ENCODE measurements at regions not wholly inside any gene's neighbourhood (a gene's known extent, or its start where the extent isn't known, plus 50 kb on each side); places are given as distances from the start of the nearest gene placed in this dataset.

- H3K4me3 ChIP-seq (ENCODE audit: low read depth, low read length) = no peak overlapping the region
These were observed 171.7 kb upstream of the HS6ST1 start for GRCh38 chr2:128490321-128490720.

- no peak overlapping the region for H3K4me3 ChIP-seq (ENCODE audit: low read depth, low read length)
These were observed 172.4 kb upstream of the HS6ST1 start for GRCh38 chr2:128490881-128491691.

DNA sequence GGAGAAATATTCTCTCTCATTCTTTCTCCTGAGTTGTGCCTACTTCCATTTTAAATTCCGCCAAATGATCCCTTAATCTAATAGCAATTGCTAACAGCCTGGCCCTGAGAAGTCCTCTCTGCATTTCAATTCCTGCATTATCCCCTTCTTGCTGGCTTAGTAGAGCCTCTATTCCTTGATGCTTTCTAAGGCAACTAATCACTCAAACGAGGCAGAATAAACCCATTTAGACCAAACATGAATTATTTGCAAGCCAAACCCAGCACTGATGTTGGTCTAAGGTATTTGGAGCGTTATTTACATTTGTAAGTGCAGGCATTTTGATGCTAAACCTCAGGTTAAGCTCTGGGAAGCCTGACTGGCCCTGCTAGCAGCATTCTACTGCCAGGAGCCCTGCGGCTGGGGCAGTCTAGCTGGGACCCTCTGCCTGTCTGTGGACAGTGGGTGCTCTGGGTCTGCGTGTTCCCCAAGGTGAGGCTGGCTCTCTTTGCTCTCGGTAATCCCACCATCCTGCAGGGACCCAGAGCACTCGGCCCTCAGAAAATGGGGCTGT, 173.1 kb upstream of the HS6ST1 start:
- peak overlapping the region; percentile 13 for H3K4me3 ChIP-seq (ENCODE audit: low read depth, low read length)

DNA sequence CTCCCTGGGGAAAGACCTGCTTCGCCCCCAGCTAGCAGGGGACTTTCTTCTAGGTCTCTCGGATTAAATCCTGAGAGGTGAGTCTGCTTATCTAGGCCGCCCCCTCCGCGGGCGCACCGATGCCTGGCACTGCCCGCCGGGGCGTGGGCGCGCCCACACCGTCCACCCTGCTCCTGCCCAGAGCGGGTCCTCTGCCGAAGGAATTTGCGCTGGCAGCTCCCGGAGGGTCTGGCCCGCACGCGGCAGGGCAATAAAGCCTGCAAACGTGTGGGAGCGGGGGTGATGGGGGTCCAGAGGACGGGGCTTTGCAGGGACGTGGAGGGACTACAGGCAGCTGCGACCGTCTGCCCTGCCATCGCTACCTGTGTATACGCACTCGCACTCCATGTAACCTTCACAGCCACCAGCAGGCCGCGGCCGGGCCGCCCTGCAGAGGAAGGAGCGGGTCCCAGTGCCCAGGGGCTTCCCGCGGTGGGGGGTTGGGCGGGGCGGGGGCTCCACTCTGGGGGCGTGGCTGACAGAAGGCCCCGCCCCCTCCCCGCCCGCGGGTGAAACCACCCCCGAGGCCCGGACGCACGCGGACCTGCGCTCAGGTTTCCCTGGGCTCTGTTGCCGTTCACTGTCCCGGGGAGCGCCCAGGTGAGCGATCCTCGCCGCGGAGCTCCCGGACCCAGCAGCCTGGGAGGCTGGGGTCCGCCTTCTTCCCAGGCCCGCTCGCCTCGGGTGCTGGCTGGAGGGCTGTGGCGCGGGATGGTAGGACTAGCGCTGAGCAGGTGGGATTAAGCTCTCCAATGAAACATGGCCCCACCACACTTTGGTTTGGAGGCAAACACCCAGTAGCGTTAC, 174.5 kb upstream of the HS6ST1 start:
- H3K4me3 ChIP-seq (ENCODE audit: low read depth, low read length) = no peak overlapping the region

GRCh38 chr2:128493880-128494279, 175.2 kb upstream of the HS6ST1 start:
- H3K4me3 ChIP-seq (ENCODE audit: low read depth, low read length) = no peak overlapping the region

DNA sequence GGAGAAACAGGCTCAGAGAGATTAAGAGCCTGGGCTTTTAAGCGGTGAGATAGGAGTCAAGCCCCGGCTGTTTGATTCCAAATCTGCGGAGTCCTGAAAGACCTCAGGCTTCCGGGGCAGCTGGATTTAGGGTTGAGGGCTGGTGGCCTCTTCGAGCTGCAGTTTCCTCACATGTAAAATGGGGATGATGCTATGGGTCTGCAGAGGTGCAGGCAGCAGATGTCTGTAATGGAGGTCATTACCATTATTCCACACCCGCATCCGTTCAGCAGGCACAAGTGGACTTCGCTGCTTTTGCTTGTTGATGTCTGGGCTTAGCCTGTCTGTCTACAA, 175.6 kb upstream of the HS6ST1 start:
- H3K4me3 ChIP-seq (ENCODE audit: low read depth, low read length) = no peak overlapping the region

DNA sequence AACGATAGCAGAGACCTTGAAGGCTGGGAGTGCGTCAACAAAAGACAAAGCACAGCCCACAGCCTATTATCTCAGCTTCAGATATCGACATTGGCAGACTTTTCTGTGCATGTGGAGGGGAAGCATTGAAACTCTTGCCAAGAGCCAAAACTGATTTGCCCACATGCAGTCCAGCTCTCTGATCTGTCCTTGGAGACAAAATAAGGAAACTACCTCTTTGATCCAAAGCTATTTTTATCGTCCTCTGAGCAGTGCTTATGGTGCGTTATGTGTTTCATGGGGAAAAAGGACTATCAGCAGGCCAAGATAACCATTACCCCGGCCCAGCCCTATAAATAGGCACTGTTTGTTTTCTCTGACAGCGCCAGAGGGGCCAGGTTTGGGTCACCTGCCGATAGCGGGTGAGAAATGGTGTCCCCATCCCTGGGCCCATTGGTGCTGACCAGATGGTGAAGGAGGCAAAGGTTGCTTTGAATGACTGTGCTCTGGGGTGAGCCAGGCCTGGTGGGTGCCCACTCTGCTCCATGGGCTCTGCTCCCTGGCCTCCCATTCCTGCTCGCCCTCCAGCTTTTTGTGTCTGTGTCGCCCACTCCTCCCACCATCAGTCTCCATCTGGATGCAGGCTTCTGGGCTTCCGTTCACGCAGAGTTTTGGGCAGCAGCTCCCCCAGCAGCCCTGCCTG, 176.1 kb upstream of the HS6ST1 start:
- H3K4me3 ChIP-seq (ENCODE audit: low read depth, low read length) = no peak overlapping the region

DNA sequence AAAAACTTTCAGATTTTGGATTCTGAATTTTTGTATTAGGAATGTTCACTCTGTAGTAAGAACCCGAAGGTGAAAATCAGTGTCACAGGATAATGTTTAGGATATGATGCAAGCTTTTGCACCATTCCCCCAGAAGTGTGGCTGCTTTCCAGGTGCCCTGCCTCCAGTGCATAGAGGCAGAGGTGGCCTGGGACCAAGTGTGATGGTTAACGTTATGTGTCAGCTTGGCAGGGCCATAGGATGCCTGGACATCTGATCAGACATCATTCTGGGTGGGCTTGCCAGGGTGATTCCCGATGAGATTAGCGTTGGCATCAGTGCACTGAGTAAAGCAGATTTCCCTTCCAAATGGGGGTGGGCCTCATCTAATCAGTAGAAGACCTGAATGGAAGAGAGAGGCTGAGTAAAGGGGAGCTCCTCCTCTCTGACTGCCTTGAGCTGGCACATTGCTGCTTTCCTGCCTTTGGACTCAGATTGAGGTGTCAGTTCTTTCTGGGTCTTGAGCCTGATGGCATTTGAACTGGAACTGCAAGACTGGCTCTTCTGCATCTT, 177.4 kb upstream of the HS6ST1 start:
- H3K4me3 ChIP-seq (ENCODE audit: low read depth, low read length) = no peak overlapping the region

DNA sequence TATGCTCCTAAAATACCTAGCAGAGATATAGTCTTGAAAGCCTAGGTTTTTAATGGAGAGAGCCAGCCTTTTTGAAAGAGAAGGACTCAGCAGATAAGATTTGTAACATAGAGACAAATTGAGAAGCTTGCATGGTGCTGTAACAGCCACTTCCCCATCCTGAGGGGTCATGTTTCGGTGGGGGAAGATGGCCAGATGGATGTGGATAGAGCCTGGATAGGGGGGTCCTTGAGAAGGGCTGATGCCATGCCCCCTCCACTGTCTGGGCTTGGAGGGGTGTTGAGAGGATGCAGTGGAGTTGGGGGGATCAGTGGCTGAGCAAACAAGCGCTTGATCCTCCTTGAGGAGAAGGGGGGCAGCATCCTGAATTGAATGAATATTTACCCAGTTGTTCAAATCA, 178.0 kb upstream of the HS6ST1 start:
- no peak overlapping the region for H3K4me3 ChIP-seq (ENCODE audit: low read depth, low read length)

DNA sequence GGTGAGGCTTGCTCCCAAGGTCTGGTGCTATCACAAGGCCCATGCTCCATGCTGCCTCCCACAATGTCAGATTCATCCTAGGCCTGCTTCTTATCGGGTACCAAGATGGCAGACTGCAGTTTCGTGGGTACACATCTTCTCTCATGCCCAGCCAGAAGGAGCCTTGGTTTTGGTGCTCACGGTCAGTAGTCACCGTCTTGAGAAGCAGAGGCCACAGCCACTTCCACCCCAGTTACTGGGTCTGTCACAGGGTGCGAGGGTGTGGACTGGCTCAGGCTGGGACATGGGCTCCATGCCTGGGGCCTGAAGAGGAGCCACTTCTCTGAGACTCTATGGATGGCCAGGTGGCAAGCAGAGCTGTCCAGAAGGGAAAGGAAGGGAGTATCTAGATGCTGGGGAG, 178.8 kb upstream of the HS6ST1 start:
- no peak overlapping the region for H3K4me3 ChIP-seq (ENCODE audit: low read depth, low read length)

DNA sequence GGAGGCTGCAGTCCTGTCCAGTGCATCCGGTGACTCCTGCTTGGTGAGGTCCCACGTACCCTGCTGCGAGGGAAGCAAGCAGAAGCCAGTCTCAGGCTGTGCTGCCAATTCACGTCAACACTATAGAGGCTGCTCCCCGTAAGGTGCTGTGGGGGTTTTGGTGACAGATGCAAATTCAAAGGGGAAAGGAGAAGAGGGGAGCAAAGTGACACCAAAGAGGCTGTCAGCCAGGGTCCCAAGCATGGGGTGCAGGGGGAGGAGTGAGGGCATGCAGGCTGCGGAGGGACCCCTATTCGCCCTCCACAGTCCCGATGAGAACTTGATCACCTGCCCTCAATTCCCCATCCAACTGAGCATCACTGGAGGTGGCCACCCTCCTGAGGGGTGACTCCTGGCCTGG, 179.4 kb upstream of the HS6ST1 start:
- H3K4me3 ChIP-seq (ENCODE audit: low read depth, low read length) = no peak overlapping the region

GRCh38 chr2:128498589-128498988, 179.9 kb upstream of the HS6ST1 start:
- no peak overlapping the region for H3K4me3 ChIP-seq (ENCODE audit: low read depth, low read length)

DNA sequence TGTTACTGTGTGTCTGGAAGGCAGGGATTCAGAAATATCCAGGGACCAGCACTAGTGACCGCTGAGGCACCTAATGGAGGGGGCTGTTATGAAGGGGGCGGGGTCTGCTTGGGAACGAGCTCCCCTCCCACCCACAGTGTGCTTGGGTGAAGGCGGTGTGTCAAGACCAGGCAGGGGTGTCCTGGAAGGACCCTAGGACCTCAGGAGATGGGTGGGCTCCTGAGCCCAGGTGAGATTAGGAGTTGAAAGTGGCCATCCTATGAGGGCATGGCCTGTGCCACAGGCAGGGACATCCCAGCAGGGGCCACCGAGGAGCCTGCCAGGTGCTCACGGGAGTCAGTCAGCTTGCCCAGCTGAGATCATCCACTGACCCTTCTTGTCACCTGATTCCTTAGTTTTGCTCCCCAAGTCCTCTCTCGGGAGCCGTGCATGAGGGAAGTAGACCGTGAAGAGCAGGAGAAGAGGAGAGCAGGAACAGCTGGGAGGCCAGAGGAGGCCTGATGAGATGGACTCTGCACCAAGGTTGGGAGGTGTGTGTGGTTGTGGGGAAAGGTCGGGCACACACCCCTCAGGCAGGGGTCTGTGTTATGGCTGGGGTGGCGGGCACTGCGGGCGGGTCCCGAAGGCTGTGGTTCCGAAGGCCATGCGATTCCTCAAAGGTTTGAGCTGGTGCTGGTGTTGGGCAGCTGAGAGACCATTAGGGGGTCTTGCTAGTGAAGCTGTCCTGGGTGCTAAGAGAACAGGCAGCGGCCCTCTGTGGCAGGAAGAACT, 180.9 kb upstream of the HS6ST1 start:
- H3K4me3 ChIP-seq (ENCODE audit: low read depth, low read length) = no peak overlapping the region

DNA sequence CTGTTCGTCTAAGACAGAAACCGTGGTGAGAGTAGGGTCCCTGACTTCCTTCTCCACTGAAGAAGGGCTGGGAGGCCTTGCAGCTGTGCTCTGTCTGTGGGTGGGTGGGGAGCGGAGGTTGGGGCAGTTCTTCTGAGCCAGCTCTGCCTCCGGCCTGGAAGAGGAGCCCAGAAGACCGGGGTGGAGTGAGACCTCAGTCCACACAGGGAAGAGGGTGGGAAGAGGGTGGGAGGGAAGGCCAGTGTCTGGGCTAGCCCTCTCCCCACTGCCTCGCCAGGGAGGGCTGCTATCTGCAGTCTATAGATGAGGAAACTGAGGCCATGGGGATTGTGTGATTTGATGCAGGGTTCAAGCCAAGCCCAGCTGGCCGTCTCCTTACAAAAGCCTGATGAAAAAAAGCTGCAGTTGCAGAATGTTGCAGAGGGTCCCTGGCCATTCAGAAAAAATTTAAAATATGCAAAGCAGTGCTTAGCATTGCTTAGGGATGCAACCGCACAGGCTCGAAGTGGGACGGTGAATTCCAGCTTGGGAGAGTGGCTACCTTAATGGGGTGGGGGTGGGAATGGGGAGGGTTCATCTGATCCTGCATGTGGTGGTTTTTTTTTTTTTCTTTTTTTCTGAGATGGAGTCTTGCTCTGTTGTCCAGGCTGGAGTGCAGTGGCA, 181.6 kb upstream of the HS6ST1 start:
- no peak overlapping the region for H3K4me3 ChIP-seq (ENCODE audit: low read depth, low read length)

DNA sequence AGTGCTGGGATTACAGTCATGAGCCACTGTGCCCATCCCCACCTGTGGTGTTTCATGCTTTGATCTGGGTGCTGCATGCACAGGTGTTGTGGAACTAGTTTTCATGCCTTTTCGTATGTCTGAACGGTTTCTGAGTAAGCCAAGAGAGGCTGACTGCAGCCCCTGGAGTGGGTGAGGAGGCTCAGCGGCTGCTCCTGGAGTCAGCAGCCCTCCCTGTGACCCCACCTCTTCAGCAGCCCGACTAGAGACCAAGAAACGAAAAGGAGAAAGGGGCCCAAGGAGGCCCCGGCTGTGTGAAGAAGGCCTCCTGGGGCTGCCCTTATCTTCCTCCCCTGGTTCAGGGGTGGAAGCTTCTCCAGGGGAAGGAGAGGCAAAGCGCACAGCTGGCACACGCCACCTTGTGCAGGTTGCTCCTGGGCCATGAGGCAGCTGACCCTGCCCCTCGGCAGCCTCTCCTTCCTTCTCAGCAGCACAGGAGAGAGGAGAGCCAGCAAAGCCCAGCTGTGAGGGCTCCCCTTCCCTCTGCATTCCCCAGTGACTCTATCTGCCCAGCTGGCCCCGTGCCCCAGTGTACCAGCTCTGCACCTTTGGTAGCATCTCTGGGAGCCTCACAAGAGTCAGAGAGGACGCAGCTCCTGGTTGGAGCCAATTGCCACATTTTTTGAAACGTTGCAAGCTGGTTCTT, 182.5 kb upstream of the HS6ST1 start:
- H3K4me3 ChIP-seq (ENCODE audit: low read depth, low read length) = no peak overlapping the region

DNA sequence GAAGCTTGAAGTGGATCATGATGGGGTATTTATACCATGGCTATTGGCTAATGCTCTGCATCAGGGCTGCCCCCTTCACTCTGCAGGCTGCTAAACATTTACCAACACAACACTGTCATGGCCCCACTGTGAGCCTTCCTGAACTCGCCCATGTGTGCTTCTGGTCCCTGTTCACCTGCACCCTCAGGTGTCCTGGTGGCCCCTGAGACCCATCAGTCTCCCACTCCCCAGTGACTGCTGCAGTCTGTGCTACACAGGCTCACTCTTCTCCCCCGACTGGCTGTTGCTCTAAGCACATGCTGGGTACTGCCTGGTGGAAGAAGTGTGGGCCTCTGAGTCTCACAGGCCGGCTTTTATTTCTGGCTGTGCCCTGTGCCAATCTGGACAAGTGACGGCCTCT, 183.0 kb upstream of the HS6ST1 start:
- H3K4me3 ChIP-seq (ENCODE audit: low read depth, low read length) = no peak overlapping the region

- H3K4me3 ChIP-seq (ENCODE audit: low read depth, low read length) = no peak overlapping the region
These were observed 183.5 kb upstream of the HS6ST1 start for GRCh38 chr2:128502200-128502599.

GRCh38 chr2:128502638-128503246, 184.1 kb upstream of the HS6ST1 start:
- H3K4me3 ChIP-seq (ENCODE audit: low read depth, low read length) = no peak overlapping the region

Data from iPS-11a (cell line).